ENCODE measurements at regions not wholly inside any gene's neighbourhood (a gene's known extent, or its start where the extent isn't known, plus 50 kb on each side); places are given as distances from the start of the nearest gene placed in this dataset.

DNA sequence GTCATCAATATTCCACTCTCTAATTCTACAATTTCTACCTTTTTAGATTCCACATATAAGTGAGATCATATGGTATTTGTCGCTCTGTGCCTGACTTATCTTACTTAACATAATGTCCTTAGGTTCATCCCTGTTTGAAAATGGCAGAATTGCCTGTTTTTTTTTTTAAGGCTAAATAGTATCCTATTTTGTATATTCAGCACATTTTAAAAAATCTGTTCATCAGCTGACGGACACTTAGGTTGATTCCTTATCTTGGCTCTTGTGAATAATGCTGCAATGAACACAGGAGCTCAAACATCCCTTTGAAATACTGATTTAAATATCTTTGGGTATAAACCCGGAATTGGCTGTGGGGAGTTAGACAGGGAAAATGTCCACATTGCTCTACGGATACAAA lies 326.7 kb upstream of the THBS1 start:
- no peak overlapping the region for H2BK5ac ChIP-seq (ENCODE audit: low read depth, low read length, poor library complexity)
- no peaks in the 10 kb centered on the region for H3K27me3 ChIP-seq (ENCODE audit: insufficient read depth, low read length)
- H3K4me3 ChIP-seq (ENCODE audit: low read depth, low read length) = no peak overlapping the region
- H2AK5ac ChIP-seq (ENCODE audit: low read length) = no peak overlapping the region
- no peaks in the 10 kb centered on the region for H3K4me1 ChIP-seq (ENCODE audit: control insufficient read depth in 1 of 2, insufficient read depth in 2 of 2, low read length in 2 of 2)
- H3K23ac ChIP-seq (ENCODE audit: low read length) = no peak overlapping the region
- H3K27ac ChIP-seq (ENCODE audit: low read depth, low read length) = no peak overlapping the region
- no peak overlapping the region for H3K14ac ChIP-seq (ENCODE audit: low read length)
- no peak overlapping the region for H3K4ac ChIP-seq (ENCODE audit: low read depth, low read length)
- no peak overlapping the region for H4K8ac ChIP-seq (ENCODE audit: low read depth, low read length)
- H3K9ac ChIP-seq (ENCODE audit: low read length) = no peak overlapping the region
- H3K36me3 ChIP-seq (ENCODE audit: control insufficient read depth in 1 of 2, insufficient read depth in 2 of 2, low read length in 2 of 2) = no peaks in the 10 kb centered on the region
- no peak overlapping the region for H3K18ac ChIP-seq (ENCODE audit: low read length)
- no peaks in the 10 kb centered on the region for H3K79me1 ChIP-seq (ENCODE audit: low read length)
- H3K79me2 ChIP-seq (ENCODE audit: control insufficient read depth, insufficient read depth, low read length, poor library complexity) = no peaks in the 10 kb centered on the region
- H2BK120ac ChIP-seq (ENCODE audit: insufficient read depth, low read length, poor library complexity) = no peak overlapping the region
- H2BK12ac ChIP-seq (ENCODE audit: low read length) = no peak overlapping the region
- H4K12ac ChIP-seq (ENCODE audit: low read depth, low read length) = no peak overlapping the region
- no peak for DNase-seq
- H4K91ac ChIP-seq (ENCODE audit: low read depth, low read length) = no peak overlapping the region
- no CpG with 5 or more reads among the region's 4 CpGs for WGBS (ENCODE audit: extremely low coverage, insufficient coverage, insufficient read length)
- H2AFZ ChIP-seq (ENCODE audit: insufficient read depth, low read length, poor library complexity) = no peak overlapping the region
- no peaks in the 10 kb centered on the region for H3K9me3 ChIP-seq (ENCODE audit: insufficient read depth, low read depth, low read length)
- no peak overlapping the region for H3K4me2 ChIP-seq (ENCODE audit: low read length)

DNA sequence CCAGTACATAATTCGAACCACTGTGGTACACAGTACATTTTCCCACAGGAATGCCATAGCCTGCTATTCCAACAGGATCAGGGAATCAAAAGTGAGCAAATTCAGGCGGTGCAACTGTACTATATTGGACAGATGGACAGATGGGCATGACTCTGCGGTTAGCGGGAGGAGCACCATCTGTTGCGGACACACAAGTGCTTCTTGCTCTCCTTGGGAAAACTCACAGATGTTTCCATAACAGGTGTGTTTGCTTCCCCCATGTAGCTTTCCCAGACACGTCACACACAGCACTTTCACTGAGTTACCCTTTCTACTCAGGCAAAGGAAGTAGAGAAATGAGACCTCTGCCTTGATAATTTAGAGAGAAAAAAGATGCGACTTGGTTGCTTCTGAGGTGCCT lies 325.1 kb upstream of the THBS1 start:
- no peak for DNase-seq
- Histone ChIP-seq H2AFZ (ENCODE audit: insufficient read depth, low read length, poor library complexity) (no peak overlapping the region), H3K4me3 (ENCODE audit: low read depth, low read length) (no peak overlapping the region), H3K4ac (ENCODE audit: low read depth, low read length) (no peak overlapping the region), H2BK120ac (ENCODE audit: insufficient read depth, low read length, poor library complexity) (no peak overlapping the region), H3K4me1 (ENCODE audit: control insufficient read depth in 1 of 2, insufficient read depth in 2 of 2, low read length in 2 of 2) (no peaks in the 10 kb centered on the region), H4K91ac (ENCODE audit: low read depth, low read length) (no peak overlapping the region), H4K8ac (ENCODE audit: low read depth, low read length) (no peak overlapping the region), H2AK5ac (ENCODE audit: low read length) (no peak overlapping the region), H3K79me1 (ENCODE audit: low read length) (no peaks in the 10 kb centered on the region), H2BK5ac (ENCODE audit: low read depth, low read length, poor library complexity) (no peak overlapping the region), H4K12ac (ENCODE audit: low read depth, low read length) (no peak overlapping the region), H3K9me3 (ENCODE audit: insufficient read depth, low read depth, low read length) (no peaks in the 10 kb centered on the region), H3K9ac (ENCODE audit: low read length) (no peak overlapping the region), H3K36me3 (ENCODE audit: control insufficient read depth in 1 of 2, insufficient read depth in 2 of 2, low read length in 2 of 2) (no peaks in the 10 kb centered on the region), H3K27me3 (ENCODE audit: insufficient read depth, low read length) (no peaks in the 10 kb centered on the region), H3K4me2 (ENCODE audit: low read length) (no peak overlapping the region), H3K18ac (ENCODE audit: low read length) (no peak overlapping the region), H3K79me2 (ENCODE audit: control insufficient read depth, insufficient read depth, low read length, poor library complexity) (no peaks in the 10 kb centered on the region), H3K23ac (ENCODE audit: low read length) (no peak overlapping the region), H3K27ac (ENCODE audit: low read depth, low read length) (no peak overlapping the region), H3K14ac (ENCODE audit: low read length) (no peak overlapping the region), H2BK12ac (ENCODE audit: low read length) (no peak overlapping the region)
- WGBS (ENCODE audit: extremely low coverage, insufficient coverage, insufficient read length) = no CpG with 5 or more reads among the region's 7 CpGs

DNA sequence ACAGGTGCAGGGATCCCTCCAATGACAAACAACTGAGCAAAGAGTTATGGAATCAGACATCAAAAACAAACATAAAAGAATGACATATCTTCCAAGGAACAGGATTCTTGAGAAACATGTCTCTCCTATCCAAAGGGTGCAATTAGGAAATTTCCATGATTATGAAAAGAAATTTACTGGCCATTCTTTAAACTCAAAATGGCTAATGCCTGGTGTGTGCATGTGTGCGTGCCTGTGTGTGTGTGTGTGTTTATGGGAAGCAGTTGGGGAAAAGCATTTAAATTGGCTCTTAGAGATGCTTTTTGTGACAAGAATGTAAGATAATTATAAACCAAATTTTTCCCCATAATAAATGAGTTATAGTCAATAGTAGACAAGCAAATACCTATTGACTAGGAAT lies 320.5 kb upstream of the THBS1 start:
- no peaks in the 10 kb centered on the region for H3K79me1 ChIP-seq (ENCODE audit: low read length)
- H3K4me1 ChIP-seq (ENCODE audit: control insufficient read depth in 1 of 2, insufficient read depth in 2 of 2, low read length in 2 of 2) = no peaks in the 10 kb centered on the region
- DNase-seq = no peak
- H3K4ac ChIP-seq (ENCODE audit: low read depth, low read length) = no peak overlapping the region
- H3K14ac ChIP-seq (ENCODE audit: low read length) = no peak overlapping the region
- H2BK12ac ChIP-seq (ENCODE audit: low read length) = no peak overlapping the region
- no peak overlapping the region for H4K8ac ChIP-seq (ENCODE audit: low read depth, low read length)
- no CpG with 5 or more reads among the region's 1 CpG for WGBS (ENCODE audit: extremely low coverage, insufficient coverage, insufficient read length)
- H2AK5ac ChIP-seq (ENCODE audit: low read length) = no peak overlapping the region
- H3K23ac ChIP-seq (ENCODE audit: low read length) = no peak overlapping the region
- no peaks in the 10 kb centered on the region for H3K79me2 ChIP-seq (ENCODE audit: control insufficient read depth, insufficient read depth, low read length, poor library complexity)
- no peaks in the 10 kb centered on the region for H3K36me3 ChIP-seq (ENCODE audit: control insufficient read depth in 1 of 2, insufficient read depth in 2 of 2, low read length in 2 of 2)
- no peak overlapping the region for H4K91ac ChIP-seq (ENCODE audit: low read depth, low read length)
- no peaks in the 10 kb centered on the region for H3K9me3 ChIP-seq (ENCODE audit: insufficient read depth, low read depth, low read length)
- H2AFZ ChIP-seq (ENCODE audit: insufficient read depth, low read length, poor library complexity) = no peak overlapping the region
- no peak overlapping the region for H3K4me3 ChIP-seq (ENCODE audit: low read depth, low read length)
- H3K27me3 ChIP-seq (ENCODE audit: insufficient read depth, low read length) = no peaks in the 10 kb centered on the region
- no peak overlapping the region for H3K9ac ChIP-seq (ENCODE audit: low read length)
- H2BK120ac ChIP-seq (ENCODE audit: insufficient read depth, low read length, poor library complexity) = no peak overlapping the region
- H4K12ac ChIP-seq (ENCODE audit: low read depth, low read length) = no peak overlapping the region
- no peak overlapping the region for H3K18ac ChIP-seq (ENCODE audit: low read length)
- H2BK5ac ChIP-seq (ENCODE audit: low read depth, low read length, poor library complexity) = no peak overlapping the region
- no peak overlapping the region for H3K4me2 ChIP-seq (ENCODE audit: low read length)
- H3K27ac ChIP-seq (ENCODE audit: low read depth, low read length) = no peak overlapping the region

DNA sequence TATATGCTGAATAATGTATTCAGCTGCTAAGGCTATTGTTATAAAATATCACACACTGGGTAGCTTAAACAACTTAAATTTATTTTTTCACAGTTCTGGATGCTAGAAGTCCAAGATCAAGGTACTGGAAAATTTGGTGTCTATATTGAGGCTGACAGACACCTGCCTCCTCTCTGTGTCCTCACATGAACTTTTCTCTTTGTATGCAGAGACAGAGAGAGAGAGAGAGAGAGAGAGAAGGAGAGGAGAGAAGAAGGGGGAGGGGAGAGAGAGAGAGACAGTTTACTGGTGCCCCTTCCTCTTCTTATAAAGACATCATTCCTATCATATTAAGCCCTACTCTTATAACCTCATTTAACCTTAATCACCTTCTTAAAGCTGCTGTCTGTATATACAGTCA lies 320.1 kb upstream of the THBS1 start:
- H3K9ac ChIP-seq (ENCODE audit: low read length) = no peak overlapping the region
- H3K4me1 ChIP-seq (ENCODE audit: control insufficient read depth in 1 of 2, insufficient read depth in 2 of 2, low read length in 2 of 2) = no peaks in the 10 kb centered on the region
- no peak overlapping the region for H2BK12ac ChIP-seq (ENCODE audit: low read length)
- H4K91ac ChIP-seq (ENCODE audit: low read depth, low read length) = no peak overlapping the region
- H3K4ac ChIP-seq (ENCODE audit: low read depth, low read length) = no peak overlapping the region
- H3K4me2 ChIP-seq (ENCODE audit: low read length) = no peak overlapping the region
- no peak overlapping the region for H3K14ac ChIP-seq (ENCODE audit: low read length)
- no peak for DNase-seq
- H3K79me2 ChIP-seq (ENCODE audit: control insufficient read depth, insufficient read depth, low read length, poor library complexity) = no peaks in the 10 kb centered on the region
- H2BK5ac ChIP-seq (ENCODE audit: low read depth, low read length, poor library complexity) = no peak overlapping the region
- H3K27ac ChIP-seq (ENCODE audit: low read depth, low read length) = no peak overlapping the region
- H3K36me3 ChIP-seq (ENCODE audit: control insufficient read depth in 1 of 2, insufficient read depth in 2 of 2, low read length in 2 of 2) = no peaks in the 10 kb centered on the region
- H3K79me1 ChIP-seq (ENCODE audit: low read length) = no peaks in the 10 kb centered on the region
- H2BK120ac ChIP-seq (ENCODE audit: insufficient read depth, low read length, poor library complexity) = no peak overlapping the region
- no peak overlapping the region for H4K12ac ChIP-seq (ENCODE audit: low read depth, low read length)
- H3K4me3 ChIP-seq (ENCODE audit: low read depth, low read length) = no peak overlapping the region
- H3K9me3 ChIP-seq (ENCODE audit: insufficient read depth, low read depth, low read length) = no peaks in the 10 kb centered on the region
- H2AFZ ChIP-seq (ENCODE audit: insufficient read depth, low read length, poor library complexity) = no peak overlapping the region
- H3K18ac ChIP-seq (ENCODE audit: low read length) = no peak overlapping the region
- no peak overlapping the region for H3K23ac ChIP-seq (ENCODE audit: low read length)
- no peaks in the 10 kb centered on the region for H3K27me3 ChIP-seq (ENCODE audit: insufficient read depth, low read length)
- H4K8ac ChIP-seq (ENCODE audit: low read depth, low read length) = no peak overlapping the region
- no peak overlapping the region for H2AK5ac ChIP-seq (ENCODE audit: low read length)

Measured in trophoblast cell (in vitro differentiated cells and primary cell).